Breast epithelium (tissue), 4 donors: ENCODE measurements at regions not wholly inside any gene's neighbourhood (a gene's known extent, or its start where the extent isn't known, plus 50 kb on each side); places are given as distances from the start of the nearest gene placed in this dataset.
A peak's percentile ranks its signal among the peaks of the same experiment; 100 is the strongest.

Experiments
- DNase-seq, 2 donors: peaks; one replicate each; pipeline ENCODE4 v3.0.0-alpha.2; 2019; ENCODE audit warnings: low spot score in 2 of 2
- H3K27ac ChIP-seq, 2 donors: fragments of 200-600 bp; sonication (generic) in 1 of 2; one replicate each; pipeline ENCODE4 v1.5.1; 2016 to 2019; ENCODE audit warnings: mild to moderate bottlenecking in 1 of 2
- H3K27me3 ChIP-seq, 2 donors: fragments of 200-600 bp; sonication (generic) in 1 of 2; one replicate each; pipeline versions ENCODE4 v1.5.1 to v1.6.0; 2017 to 2019; ENCODE audit warnings: control low read depth in 1 of 2, mild to moderate bottlenecking in 1 of 2
- H3K36me3 ChIP-seq: fragments of 200-600 bp; one replicate; pipeline ENCODE4 v1.5.1; 2019
- H3K4me1 ChIP-seq, 2 donors: fragments of 200-600 bp; sonication (generic); one replicate each; pipeline ENCODE4 v1.5.1; 2016 to 2019; ENCODE audit warnings: control low read depth in 1 of 2
- H3K4me3 ChIP-seq, 3 donors: fragments of 200-600 bp; sonication (generic); 1 replicate in 2 of 3; 2 replicates in 1 of 3; pipeline ENCODE4 v1.5.1; 2016 to 2019; ENCODE audit warnings: mild to moderate bottlenecking in 3 of 3, moderate library complexity in 2 of 3
- H3K9me3 ChIP-seq, 2 donors: fragments of 200-600 bp; sonication (generic) in 1 of 2; one replicate each; pipeline ENCODE4 v1.5.1; 2016 to 2019; ENCODE audit warnings: control low read depth in 1 of 2
- CTCF ChIP-seq, 3 donors: fragments of 450-650 bp; IDR thresholded peaks; one replicate each; pipeline ENCODE4 v1.5.1; 2016 to 2017; ENCODE audit warnings: antibody characterized with exemption in 3 of 3, mild to moderate bottlenecking in 3 of 3, moderate library complexity in 3 of 3
- POLR2A ChIP-seq: fragments of 450-650 bp; IDR thresholded peaks from one replicate; pipeline ENCODE4 v1.6.1; 2016; ENCODE audit warnings: antibody characterized with exemption, mild to moderate bottlenecking, moderate library complexity
- POLR2AphosphoS5 ChIP-seq, 3 donors: sonication (generic); formaldehyde crosslinking; IDR thresholded peaks; one replicate each; pipeline ENCODE4 v1.6.1; 2017; ENCODE audit warnings: antibody characterized with exemption in 3 of 3
- intact Hi-C: fragments of 100-400 bp; cut with DNase I; formaldehyde crosslinking; loops from one replicate; pipeline ENCODE4 v1.15.1; 2023; ENCODE audit warnings: low total_unique reads

- intact Hi-C loops: no loop called here
- Histone ChIP-seq H3K27me3 (no peaks in the 10 kb centered on the region), H3K36me3 (no peaks in the 10 kb centered on the region), H3K9me3 (peaks cover 0 to 3% of the 10 kb centered on the region in 2 donors), H3K4me3 (no peak overlapping the region), H3K4me1 (peaks cover 0 to 8% of the 10 kb centered on the region in 2 donors), H3K27ac (no peak overlapping the region)
- no peak for TF ChIP-seq CTCF (IDR thresholded peaks at IDR 0.05)
- no peak for DNase-seq
Observed at GRCh38 chr2:42861321-42861720, 68.9 kb upstream of the HAAO start.

- H3K27ac ChIP-seq: no peak overlapping the region
- H3K36me3 ChIP-seq: no peaks in the 10 kb centered on the region
- H3K4me1 ChIP-seq: peaks cover 0 to under 1% of the 10 kb centered on the region in 2 donors
- no peak for TF ChIP-seq POLR2AphosphoS5 (IDR thresholded peaks at IDR 0.05)
- TF ChIP-seq CTCF (IDR thresholded peaks at IDR 0.05): no peak
- TF ChIP-seq POLR2A: no peak
- no peaks in the 10 kb centered on the region for H3K27me3 ChIP-seq
- intact Hi-C loops: no loop called here
- no peak for DNase-seq
- H3K9me3 ChIP-seq: peaks cover 0 to 3% of the 10 kb centered on the region in 2 donors
- no peak overlapping the region for H3K4me3 ChIP-seq
Observed at GRCh38 chr2:42860319-42861094, 68.1 kb upstream of the HAAO start.

- DNase-seq: no peak
- H3K4me1 ChIP-seq: no peaks in the 10 kb centered on the region
- no peak overlapping the region for H3K27ac ChIP-seq
- no peaks in the 10 kb centered on the region for H3K36me3 ChIP-seq
- intact Hi-C loops: loop anchor here (10.0 kb wide), 1 partner anchor 75 kb away; no protein-coding TSS in a partner anchor
- TF ChIP-seq POLR2A (no peak), POLR2AphosphoS5 (IDR thresholded peaks at IDR 0.05) (no peak), CTCF (IDR thresholded peaks at IDR 0.05) (no peak)
- no peak overlapping the region for H3K4me3 ChIP-seq
- H3K9me3 ChIP-seq: peaks cover 0 to 3% of the 10 kb centered on the region in 2 donors
- H3K27me3 ChIP-seq: no peaks in the 10 kb centered on the region
Observed at GRCh38 chr2:42859791-42860190, 67.4 kb upstream of the HAAO start.

- H3K9me3 ChIP-seq: peaks cover 0 to 3% of the 10 kb centered on the region in 2 donors
- no peak for DNase-seq
- TF ChIP-seq POLR2A (no peak), POLR2AphosphoS5 (IDR thresholded peaks at IDR 0.05) (peak in 1 of 3 donors; percentile 16), CTCF (IDR thresholded peaks at IDR 0.05) (peak; percentile 82 to 90 (median 82))
- intact Hi-C loops: loop anchor here (10.0 kb wide), 1 partner anchor 76 kb away; no protein-coding TSS in a partner anchor
- no peak overlapping the region for H3K27ac ChIP-seq
- H3K4me1 ChIP-seq: no peaks in the 10 kb centered on the region
- no peaks in the 10 kb centered on the region for H3K36me3 ChIP-seq
- no peak overlapping the region for H3K4me3 ChIP-seq
- no peaks in the 10 kb centered on the region for H3K27me3 ChIP-seq
Observed at GRCh38 chr2:42859006-42859552, 66.7 kb upstream of the HAAO start.
